Stimulated activated CD8-positive, alpha-beta memory T cell treated with anti-CD3 and anti-CD28 coated beads, Interleukin-7, amount 100 ng/mL, for 4 hours (primary cell): ENCODE measurements at regions not wholly inside any gene's neighbourhood (a gene's known extent, or its start where the extent isn't known, plus 50 kb on each side); places are given as distances from the start of the nearest gene placed in this dataset.

Experiments used
- DNase-seq, 2 donors: peaks; one replicate each; pipeline ENCODE4 v3.0.0-alpha.2; 2020; ENCODE audit warnings: low read depth in 2 of 2

DNA sequence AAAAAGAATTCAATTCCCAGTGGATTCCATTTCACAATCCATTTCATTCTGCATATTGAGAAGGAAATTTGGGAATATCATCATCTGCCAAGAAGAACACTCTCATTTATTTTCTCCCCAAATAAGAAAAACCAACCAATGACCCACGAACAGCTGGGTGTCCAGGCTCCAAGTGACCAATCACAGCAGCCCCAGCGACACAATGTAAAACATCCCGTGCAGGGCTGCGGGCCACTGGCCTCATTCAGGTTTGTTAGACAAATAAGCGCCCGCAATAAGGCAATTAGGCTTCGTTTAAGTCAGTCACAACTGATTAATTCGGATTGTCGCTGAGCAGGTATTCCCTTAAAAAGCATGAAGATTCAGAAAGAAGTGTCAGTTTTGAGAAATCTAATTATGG is 378.6 kb downstream of the EIPR1 start:
- DNase-seq: no peak

DNA sequence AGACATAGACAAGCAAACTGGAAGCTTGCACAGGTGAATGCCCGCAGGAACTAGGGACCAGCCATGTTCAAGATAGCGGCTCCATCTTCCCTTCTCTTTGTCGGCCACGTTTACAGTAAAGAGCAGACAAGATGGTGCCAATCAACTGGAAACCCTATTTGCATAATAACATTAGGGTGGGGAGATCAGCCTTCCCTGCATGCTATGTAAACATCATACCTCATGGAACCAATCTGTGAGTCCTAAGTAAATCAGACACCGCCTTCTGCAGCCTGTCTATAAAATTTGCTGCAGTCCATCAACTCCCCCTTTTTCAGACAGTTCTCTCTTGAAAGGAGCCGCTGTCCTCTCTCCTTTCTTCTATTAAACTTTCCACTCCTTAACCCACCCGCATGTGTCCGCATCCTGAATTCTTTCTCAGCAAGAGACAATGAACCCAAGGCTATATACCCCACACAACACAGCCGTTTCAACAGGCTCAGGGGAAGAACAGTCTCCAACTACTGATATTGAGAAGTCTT is 384.4 kb downstream of the EIPR1 start:
- DNase-seq: no peak

DNA sequence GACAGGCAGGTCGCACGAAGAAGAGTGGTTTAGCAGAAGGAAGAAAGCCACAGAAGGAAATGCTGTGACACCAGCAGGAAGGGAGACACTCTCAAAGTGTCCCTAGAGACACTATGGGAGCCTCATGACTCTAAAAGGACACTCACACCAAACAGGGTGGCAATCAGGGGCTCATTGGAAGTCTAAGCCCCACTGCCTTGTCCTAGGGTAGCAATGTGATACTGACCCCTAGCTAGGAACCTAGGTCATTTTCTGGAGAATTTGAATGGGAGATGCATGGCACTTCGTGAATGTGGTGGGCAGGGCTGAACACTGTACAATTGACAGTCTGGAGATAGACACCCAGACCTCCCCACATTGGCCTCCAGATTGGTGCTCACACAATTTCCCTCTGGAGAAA is 385.0 kb downstream of the EIPR1 start:
- DNase-seq: no peak

DNA sequence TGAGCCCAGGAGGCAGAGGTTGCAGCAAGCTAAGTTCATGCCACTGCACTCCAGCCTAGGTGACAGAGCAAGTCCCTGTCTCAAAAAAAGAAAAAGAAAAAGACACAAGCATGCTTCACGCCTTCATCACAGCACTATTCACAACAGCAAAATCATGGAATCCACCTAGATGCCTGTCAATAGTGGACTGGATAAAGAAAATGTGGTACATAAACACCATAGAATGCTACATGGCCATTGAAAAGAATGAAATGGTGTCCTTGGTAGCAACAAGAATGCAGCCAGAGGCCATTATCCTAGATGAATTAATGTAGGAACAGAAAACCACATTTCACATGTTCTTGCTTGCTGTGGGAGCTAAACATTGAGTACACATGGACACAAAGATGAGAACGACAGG is 392.6 kb downstream of the EIPR1 start:
- DNase-seq: no peak

DNA sequence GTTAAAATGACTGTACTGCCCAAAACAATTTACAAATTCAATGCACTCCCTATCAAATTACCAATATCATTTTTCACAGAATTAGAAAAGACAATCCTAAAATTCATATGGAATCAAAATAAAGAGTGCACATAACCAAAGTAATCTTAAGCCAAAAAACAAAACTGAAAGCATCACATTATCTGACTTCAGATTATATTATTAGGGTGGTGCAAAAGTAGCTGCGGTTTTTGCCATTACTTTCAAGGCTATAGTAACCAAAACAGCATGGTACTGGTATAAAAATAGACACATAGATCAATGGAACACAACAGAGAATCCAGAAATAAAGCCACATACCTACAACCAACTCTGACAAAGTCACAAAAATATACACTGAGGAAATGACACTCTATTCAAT is 396.6 kb downstream of the EIPR1 start:
- DNase-seq: no peak

DNA sequence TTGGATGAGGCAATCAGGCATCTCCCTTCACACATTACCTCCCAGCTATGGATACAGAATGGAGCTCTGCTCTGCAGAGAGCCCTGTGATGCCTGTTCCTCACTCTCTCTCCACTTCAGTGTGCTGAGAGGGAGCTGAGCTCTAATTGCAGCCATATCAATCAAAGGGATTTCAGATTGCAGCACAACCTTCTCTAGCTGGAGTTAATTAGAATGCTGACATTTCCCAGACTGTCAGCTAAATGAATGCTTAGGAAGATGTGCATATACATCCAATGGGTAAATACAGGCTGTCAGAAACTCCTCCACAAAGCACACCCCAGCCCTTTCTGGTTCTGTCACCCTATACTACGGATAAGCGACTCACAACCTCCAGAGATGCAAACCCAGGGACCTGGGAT is 402.6 kb downstream of the EIPR1 start:
- DNase-seq: no peak

DNA sequence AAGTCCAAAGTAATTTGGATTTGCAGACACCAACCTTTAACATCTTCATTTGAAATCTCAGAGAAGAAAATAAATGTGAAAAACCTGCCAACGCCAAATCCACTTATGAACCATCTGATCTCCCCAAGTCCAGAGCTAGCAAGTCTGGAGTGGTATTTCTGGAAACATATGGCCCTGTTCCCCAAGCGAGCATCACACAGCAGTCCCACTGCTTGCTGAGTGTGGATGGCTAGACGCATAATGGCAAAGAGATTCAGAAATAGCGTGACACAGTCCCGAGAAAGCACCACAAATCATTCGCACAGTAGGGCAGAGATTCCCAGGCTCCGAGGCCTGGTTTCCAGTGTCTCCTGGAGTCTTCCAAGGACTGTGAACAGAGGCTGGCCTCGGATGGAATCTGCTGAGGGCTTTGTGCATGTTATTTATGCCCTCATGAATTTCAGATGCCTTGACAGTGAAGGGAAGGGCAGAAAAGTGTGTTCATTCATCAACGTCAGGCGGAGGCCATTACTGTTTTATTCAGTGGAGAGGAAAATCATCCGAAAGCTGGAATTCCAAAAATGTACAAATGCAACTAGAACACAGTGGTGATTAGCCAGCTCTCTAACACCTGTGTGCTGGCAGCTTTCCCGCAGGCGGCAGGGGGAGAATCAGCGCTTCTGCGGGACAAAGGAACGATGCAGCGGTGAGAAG is 417.0 kb downstream of the EIPR1 start:
- DNase-seq: no peak

DNA sequence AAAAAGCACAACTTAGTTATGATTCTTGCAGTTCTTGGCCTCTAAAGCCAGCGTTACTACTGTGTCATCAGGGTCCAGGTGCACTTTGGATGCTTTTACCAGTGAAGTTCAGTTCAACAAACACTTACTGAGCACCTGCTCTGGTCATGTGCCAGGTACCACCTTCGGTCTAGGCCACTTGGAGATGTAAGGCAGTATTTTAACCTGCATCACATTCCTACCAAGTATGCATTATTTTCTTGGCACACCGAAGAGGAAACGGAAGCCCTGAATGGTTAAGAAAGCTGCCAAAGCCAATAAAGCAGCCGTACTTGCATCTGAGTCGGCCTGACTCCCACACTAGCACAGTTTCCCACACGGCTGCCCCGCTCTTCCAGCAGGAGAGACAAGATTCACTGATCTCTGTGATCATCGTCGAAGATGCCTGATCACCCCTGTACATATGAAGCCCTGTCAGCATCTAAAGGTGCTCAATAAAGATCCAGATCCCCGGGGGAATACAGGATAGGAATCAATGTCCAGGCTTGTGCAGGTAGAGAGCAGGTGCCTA is 427.1 kb downstream of the EIPR1 start:
- no peak for DNase-seq

DNA sequence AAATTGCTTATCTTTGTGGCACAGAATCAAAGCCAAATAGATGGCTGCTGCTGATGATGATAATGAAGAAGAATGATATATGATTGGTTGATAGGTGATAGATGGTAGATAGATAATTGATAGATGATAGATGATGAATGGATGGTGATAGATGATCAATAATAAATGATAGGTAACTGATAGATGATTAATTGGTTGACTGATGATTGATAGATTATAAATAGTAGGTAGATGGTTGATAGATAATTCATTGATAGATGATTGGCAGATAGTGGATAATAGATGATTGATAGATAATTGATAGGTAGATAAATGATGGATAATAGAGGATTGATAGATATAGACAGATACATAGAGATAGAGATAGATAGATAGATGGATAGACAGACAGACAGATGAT is 430.2 kb downstream of the EIPR1 start:
- DNase-seq: no peak

DNA sequence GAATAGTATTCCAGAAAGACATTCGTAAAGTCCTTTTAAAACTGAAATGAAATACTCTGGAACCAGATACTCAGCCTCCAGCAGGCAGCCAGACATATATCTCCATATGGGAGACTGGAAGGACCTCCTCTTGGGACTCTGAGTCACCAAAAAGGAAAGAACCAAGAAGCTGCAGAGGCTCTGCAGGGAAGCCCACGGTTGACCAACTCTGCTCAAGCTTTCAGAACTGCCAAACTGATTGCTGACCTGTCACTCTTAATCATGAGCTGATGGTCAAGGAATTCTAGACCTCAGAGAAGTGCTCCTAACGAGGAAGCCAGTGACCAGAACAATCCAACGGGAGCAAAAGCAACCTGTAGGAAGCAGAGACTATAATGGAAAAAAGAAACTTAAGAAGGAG is 434.7 kb downstream of the EIPR1 start:
- no peak for DNase-seq

DNA sequence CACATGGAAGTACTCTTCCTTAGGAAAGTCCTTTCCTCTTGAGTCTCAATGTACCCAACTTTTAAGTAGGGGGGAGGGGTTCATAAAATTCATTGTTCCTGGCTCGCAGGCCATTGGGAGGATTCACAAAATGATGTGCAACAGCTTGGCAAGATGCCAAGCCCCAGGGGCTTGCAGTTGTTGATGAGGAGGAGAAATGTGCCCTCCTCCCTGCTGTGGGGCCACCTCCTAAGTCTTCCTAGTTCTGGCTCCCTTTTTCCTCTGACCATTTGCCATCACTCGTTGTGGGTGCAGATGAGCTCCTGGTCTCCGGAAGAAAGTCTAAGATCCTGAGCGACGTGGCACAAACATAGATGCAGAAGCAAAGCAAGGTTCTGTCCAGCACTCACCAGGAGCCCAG is 435.4 kb downstream of the EIPR1 start:
- DNase-seq: no peak

DNA sequence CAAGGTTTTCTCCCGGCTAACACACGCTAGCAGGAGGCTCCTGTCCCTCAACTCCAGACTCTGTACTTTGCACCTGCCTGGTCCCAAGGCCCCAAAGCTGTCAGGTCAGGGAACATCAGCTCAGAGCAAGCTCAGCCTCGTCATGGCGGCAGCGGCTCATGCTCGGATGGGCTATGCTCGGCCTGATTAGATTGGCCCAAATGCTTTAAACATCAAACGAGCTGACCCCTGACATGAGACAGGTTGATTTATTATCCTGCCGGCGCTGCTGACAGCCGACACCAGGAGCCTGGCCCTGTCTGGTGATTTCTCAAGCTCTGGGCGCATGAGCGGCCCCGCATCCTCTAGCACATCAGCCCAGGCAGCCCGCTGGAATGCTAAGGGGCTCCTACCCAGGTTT is 436.4 kb downstream of the EIPR1 start:
- DNase-seq: no peak

DNA sequence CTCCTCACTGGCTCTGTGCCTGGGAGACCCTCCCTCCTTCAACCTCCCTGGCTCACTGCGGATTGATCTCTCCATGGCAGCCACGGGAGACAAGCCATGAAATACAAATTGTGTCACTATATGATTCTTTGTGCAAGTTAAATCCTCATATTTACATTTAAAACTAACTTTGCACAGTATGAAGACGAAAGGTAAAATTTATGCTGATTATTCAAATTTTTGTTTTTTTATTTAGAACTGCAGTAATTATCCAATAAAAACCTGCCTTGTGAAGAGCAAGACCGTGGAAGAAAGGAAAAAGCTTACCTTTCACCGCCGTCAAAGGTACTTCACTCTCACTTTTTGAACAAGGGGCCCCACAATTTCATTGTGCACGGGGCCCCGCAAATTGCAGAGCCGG is 436.9 kb downstream of the EIPR1 start:
- no peak for DNase-seq

DNA sequence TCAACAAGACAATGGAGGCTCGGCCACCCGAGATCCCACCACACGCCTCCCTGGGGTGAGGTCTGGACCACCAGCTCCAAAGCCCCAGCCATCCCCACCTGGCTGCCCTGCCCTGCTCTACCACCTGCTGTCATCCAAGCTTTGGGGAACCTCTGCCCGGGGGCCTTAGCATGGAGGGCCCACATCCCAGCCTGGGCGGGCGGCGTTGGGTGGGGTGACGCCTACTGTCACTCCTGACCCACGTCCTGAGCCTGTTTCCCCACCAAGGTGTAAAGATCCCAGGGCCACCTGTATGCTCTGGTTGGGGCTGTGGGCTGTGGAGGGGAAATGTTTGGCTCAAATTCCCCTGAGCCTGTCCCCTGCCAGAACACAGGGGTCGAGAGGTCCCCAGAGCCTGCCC is 437.6 kb downstream of the EIPR1 start:
- no peak for DNase-seq

DNA sequence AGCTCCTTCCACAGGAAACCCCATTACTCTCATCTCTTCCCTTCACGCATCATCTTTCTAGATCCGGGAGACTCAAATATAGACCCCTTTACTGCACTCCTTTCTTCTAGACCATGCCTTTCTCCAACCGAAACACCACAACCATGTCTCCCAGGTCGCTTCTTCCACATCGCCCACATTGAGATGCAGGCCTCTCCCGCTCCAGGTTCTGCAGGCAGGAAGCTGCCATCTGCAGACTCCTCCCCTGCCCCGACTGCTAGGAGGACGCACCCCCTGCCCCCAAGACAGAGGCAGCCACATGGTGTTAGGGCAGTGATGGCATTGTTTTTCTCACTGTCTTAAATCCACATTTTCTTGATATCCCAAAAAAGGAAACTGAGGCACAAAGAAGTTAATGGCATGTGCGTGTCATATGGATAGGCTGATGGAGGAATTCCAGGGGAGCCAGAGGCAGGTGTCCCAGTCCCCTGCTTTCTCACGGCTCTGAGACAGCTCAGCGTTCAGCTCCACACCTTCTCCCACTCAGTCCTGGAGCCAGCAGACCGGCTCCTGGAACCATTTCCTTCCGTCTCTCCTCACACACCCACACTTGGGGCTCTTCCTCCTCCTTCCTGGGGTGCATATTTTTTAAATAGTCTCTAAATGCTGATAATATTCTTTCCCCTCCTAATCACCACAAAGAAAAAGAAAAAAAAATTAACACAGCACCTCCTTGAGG is 438.4 kb downstream of the EIPR1 start:
- DNase-seq: no peak

DNA sequence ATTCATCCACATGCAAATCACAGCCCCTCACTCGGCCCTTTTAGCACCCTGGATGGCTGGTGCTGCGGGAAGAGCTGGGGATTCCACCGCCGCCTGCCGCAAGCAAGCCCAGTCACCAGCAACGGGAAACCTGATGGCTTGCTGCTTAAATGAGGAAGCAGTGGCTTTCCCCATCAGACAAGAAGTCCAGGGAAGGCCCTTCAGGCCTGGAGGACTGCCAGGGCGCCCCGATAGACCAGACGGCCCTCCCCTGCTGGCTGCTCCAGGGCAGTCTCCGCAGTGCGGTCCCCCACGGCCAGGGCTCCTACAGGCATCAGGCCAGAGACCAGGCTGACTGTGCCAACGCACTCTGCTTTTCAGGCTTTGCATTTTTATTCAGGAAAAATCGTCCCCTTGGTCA is 439.1 kb downstream of the EIPR1 start:
- no peak for DNase-seq

DNA sequence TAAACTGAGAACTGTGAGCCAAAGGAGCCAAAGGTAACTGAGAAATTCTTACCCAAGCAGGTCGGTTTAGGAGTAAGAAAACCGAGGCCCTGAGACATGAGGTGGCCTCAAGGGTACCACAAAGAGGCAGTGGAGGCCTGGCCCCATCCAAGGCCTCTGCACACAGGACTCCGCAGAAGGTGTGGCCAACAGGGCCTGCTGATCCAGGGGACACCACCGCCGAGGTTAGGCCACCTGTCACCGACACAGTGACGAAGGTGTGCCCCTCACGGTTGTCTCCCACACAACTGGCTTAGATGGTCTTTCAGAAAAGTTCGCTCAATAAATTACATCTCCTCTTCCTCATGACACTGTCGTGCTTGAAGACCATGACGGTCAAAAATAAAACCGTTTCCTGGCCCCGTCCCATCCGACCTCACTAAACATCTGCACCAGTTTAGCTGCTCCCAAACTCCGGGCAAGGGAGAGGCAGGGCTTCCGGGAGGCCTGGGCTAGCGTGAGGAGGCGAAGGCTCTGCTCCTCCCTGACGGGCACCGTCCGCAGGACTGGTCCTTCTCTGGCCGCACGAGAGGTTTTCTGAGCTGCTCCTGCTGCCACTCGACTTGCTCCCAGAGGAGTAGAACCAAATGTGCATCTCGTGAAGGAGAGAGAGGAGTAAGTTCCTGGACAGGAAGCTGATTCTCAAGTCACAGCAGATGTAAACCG is 442.0 kb downstream of the EIPR1 start:
- DNase-seq: no peak

DNA sequence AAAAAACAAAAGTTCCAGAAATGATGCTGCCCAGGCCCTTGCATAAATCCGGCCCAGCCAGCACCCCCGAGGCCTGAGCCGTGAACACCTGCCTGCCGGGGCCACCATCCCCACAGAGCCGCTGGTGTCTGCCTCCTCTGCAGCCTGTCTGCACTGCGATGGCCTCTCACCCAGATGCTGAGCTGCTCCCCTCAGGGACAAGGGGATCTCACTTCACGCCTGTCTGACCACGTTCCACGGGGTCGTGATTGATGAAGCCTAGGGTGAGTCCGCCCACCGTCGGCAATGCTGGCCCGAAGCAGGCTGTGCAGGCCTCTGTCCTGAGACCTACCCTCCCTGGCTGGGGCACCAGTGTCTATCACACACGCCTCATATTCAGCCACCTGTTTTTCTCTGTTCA is 444.2 kb downstream of the EIPR1 start:
- DNase-seq: no peak

DNA sequence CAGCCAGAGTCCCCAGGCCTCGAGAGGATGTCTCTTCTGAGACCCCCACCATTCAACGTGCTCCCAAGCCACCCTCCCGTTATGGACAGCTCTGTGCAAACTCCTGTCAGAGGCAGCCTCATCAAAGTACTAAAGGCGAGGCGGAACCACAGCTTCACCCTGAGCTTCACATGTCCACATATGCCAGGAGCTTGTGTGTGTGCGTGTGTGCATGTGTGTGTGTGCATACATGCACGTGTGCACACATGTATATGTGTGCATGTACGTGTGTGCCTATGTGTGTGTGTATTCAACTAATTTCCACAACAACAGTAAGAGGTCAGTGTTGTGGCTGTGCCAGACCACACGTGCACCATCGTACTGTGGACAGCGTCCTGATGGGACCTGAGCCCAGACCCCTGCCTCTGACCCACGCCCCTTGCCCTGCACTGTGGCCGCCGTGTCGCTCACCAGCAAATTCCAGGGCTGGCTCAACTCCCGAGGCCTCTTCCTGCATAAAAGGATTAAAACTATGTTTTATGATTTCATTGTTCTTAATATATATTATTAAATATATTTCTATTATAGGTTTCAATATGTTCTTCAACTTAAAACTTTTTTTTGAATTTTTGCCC is 444.8 kb downstream of the EIPR1 start:
- DNase-seq: no peak

DNA sequence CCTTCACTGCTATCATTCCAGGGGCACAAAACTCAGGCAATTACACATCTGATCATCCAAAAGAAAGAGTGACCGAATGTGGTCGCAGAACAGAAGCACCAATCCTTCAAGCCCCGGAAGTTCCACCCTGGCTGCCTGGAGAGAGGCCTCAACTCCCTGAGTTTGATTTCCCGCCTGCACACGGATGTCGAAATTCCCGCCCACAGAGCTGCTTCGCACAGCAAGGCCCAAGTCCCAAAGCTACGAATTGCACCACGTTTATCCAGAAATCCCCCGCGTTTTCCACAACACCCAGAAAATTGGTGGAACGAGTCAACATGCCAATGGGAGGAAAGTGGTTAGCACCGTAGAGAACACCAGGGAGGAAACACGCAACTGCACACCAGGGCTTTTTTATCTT is 445.4 kb downstream of the EIPR1 start:
- no peak for DNase-seq

DNA sequence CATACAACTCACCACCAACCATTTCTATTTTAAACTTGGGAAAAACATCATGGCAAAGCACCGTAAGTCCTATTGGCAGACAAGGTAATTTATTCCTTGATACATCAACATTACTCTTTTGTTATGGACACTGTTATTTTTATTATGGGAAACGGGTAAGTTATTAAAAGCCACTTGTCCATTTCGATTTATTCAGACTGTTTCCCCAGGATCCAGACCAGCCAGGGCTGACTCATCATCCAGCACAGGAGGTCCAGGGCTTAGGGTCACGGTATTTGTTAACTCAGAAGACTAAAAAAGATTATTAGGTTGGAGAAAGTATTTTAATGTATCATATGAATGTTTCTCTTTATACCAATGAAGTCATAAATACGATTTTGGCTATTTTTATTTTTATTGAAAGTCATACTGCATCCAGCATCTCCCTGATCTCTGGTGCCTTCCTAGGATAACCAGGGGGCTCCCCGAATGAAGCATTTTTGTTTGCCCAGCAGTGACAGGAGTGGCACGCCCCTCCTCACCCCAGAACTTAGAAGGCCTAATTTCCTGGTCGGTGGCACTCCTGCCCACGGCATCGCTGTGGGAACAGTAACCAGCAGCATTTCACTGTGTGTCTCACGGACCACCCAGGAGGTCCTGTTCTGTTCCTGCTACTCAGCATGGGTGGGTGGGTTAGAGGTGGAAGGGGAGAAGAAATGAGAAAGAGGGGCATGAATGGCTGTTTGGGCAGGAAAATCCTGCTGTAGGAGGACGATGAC is 446.1 kb downstream of the EIPR1 start:
- no peak for DNase-seq
